SU-DHL-6 (cell line): ENCODE measurements at regions not wholly inside any gene's neighbourhood (a gene's known extent, or its start where the extent isn't known, plus 50 kb on each side); places are given as distances from the start of the nearest gene placed in this dataset.

Experiments used
- CTCF ChIP-seq: fragments of 200-600 bp; sonication (generic); IDR thresholded peaks from one replicate; pipeline ENCODE4 v1.5.1; 2017; ENCODE audit warnings: antibody characterized with exemption, mild to moderate bottlenecking, low read length, moderate library complexity; ENCODE audit not compliant: insufficient read depth, poor library complexity, severe bottlenecking
- EZH2phosphoT487 ChIP-seq: fragments of 200-600 bp; sonication (generic), shearing (Covaris generic); conservative IDR thresholded peaks from 2 replicates; pipeline ENCODE4 v1.6.1; 2018; ENCODE audit warnings: mild to moderate bottlenecking, antibody characterized with exemption, low read length, moderate library complexity, mixed read lengths

DNA sequence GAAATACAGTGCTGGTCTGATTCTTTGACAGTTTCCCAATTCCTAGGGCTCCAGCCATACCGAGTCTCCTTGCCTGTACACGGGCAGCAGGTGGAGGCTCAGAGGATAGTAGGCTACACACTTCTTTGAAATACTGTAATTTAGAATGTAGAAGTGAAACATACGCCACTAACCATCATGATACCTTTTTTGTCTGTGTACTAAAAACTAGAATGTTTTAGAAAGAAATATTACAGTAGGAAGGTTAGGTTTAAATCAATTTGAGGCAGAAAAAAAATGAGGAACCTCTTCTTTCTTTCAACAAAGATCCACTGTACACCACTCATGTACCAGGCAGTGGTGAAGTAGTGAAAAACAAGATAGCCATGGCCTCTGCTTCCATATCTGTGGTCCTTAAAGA is 354.7 kb downstream of the MCTP2 start:
- TF ChIP-seq CTCF = no peak
- TF ChIP-seq EZH2phosphoT487 = no peak
